Activated naive CD4-positive, alpha-beta T cell treated with anti-CD3 and anti-CD28 coated beads for 36 hours (primary cell): ENCODE measurements at regions not wholly inside any gene's neighbourhood (a gene's known extent, or its start where the extent isn't known, plus 50 kb on each side); places are given as distances from the start of the nearest gene placed in this dataset.
"Not testable (repeated sequence)": the region's sequence is repeated elsewhere in the genome, so short reads cannot be mapped to it uniquely, and the experiment has no call there.

ENCODE experiments used
- CTCF ChIA-PET: fragments of 350-600 bp; sonication (Branson Sonifier 250); formaldehyde crosslinking; loops from one replicate; lab custom pipeline; 2021; ENCODE audit warnings: antibody characterized with exemption; lab: Charles Lee
- DNase-seq: peaks from one replicate; pipeline ENCODE4 v3.0.0-alpha.2; 2020
- H3K27ac Mint-ChIP-seq: one replicate; pipeline ENCODE4 v1.8.0; 2021; ENCODE audit warnings: mild to moderate bottlenecking, mixed read lengths
- H3K27me3 Mint-ChIP-seq: one replicate; pipeline ENCODE4 v1.8.0; 2021; ENCODE audit warnings: low read depth, mixed read lengths
- H3K36me3 Mint-ChIP-seq: one replicate; pipeline ENCODE4 v1.8.0; 2021; ENCODE audit warnings: low read depth, mixed read lengths
- H3K4me1 Mint-ChIP-seq: one replicate; pipeline ENCODE4 v1.8.0; 2021; ENCODE audit warnings: low read depth, mixed read lengths
- H3K4me3 Mint-ChIP-seq: one replicate; pipeline ENCODE4 v1.8.0; 2021; ENCODE audit warnings: mild to moderate bottlenecking, moderate library complexity, mixed read lengths
- H3K9me3 Mint-ChIP-seq: one replicate; pipeline ENCODE4 v1.8.0; 2021; ENCODE audit warnings: mixed read lengths
- intact Hi-C: fragments of 100-400 bp; cut with micrococcal nuclease; formaldehyde crosslinking; loops from one replicate; pipeline ENCODE4 v1.15.1; 2023

- H3K4me3 Mint-ChIP-seq, H3K27me3 Mint-ChIP-seq, CTCF ChIA-PET, H3K4me1 Mint-ChIP-seq, H3K9me3 Mint-ChIP-seq, H3K36me3 Mint-ChIP-seq, DNase-seq, H3K27ac Mint-ChIP-seq, intact Hi-C loops: not testable (repeated sequence)
Observed at GRCh38 chr18:1097991-1098735, 193.5 kb downstream of the ADCYAP1 start.

- Mint-ChIP-seq H3K9me3 (peaks cover 6% of the 10 kb centered on the region), H3K36me3 (no peaks in the 10 kb centered on the region), H3K4me1 (no peaks in the 10 kb centered on the region), H3K27ac (no peak overlapping the region), H3K27me3 (no peaks in the 10 kb centered on the region), H3K4me3 (no peak overlapping the region)
- CTCF ChIA-PET = no interaction called here
- no peak for DNase-seq
- intact Hi-C loops = no loop called here
Observed at GRCh38 chr18:1102848-1103247, 198.2 kb downstream of the ADCYAP1 start.

GRCh38 chr18:1103537-1103936 is 198.9 kb downstream of the ADCYAP1 start:
- Mint-ChIP-seq H3K9me3 (peaks cover 6% of the 10 kb centered on the region), H3K4me3 (no peak overlapping the region), H3K27ac (no peak overlapping the region), H3K4me1 (no peaks in the 10 kb centered on the region), H3K36me3 (no peaks in the 10 kb centered on the region), H3K27me3 (no peaks in the 10 kb centered on the region)
- CTCF ChIA-PET = no interaction called here
- intact Hi-C loops = no loop called here
- DNase-seq = no peak

GRCh38 chr18:1104181-1104881 is 199.7 kb downstream of the ADCYAP1 start:
- peaks cover 6% of the 10 kb centered on the region for H3K9me3 Mint-ChIP-seq
- H3K27ac Mint-ChIP-seq = no peak overlapping the region
- no peaks in the 10 kb centered on the region for H3K4me1 Mint-ChIP-seq
- CTCF ChIA-PET = no interaction called here
- intact Hi-C loops = no loop called here
- H3K36me3 Mint-ChIP-seq = no peaks in the 10 kb centered on the region
- H3K4me3 Mint-ChIP-seq = no peak overlapping the region
- no peak for DNase-seq
- H3K27me3 Mint-ChIP-seq = no peaks in the 10 kb centered on the region

GRCh38 chr18:1124495-1124894 is 219.8 kb downstream of the ADCYAP1 start:
- H3K4me3 Mint-ChIP-seq = no peak overlapping the region
- H3K4me1 Mint-ChIP-seq = no peaks in the 10 kb centered on the region
- H3K27ac Mint-ChIP-seq = no peak overlapping the region
- H3K36me3 Mint-ChIP-seq = no peaks in the 10 kb centered on the region
- DNase-seq = no peak
- H3K9me3 Mint-ChIP-seq = no peaks in the 10 kb centered on the region
- CTCF ChIA-PET = no interaction called here
- intact Hi-C loops = no loop called here
- H3K27me3 Mint-ChIP-seq = no peaks in the 10 kb centered on the region

- H3K4me3 Mint-ChIP-seq = no peak overlapping the region
- no peaks in the 10 kb centered on the region for H3K9me3 Mint-ChIP-seq
- no peak overlapping the region for H3K27ac Mint-ChIP-seq
- DNase-seq = no peak
- H3K4me1 Mint-ChIP-seq = no peaks in the 10 kb centered on the region
- H3K27me3 Mint-ChIP-seq = no peaks in the 10 kb centered on the region
- intact Hi-C loops = no loop called here
- CTCF ChIA-PET = no interaction called here
- H3K36me3 Mint-ChIP-seq = no peaks in the 10 kb centered on the region
Observed at GRCh38 chr18:1133541-1133940, 228.9 kb downstream of the ADCYAP1 start.

- CTCF ChIA-PET = no interaction called here
- intact Hi-C loops = no loop called here
- no peaks in the 10 kb centered on the region for H3K27me3 Mint-ChIP-seq
Observed at GRCh38 chr18:1147730-1148129, 243.1 kb downstream of the ADCYAP1 start.

GRCh38 chr18:1149709-1150108 is 245.0 kb downstream of the ADCYAP1 start:
- intact Hi-C loops = no loop called here
- no peak overlapping the region for H3K27ac Mint-ChIP-seq
- CTCF ChIA-PET = no interaction called here
- DNase-seq = no peak
- no peaks in the 10 kb centered on the region for H3K36me3 Mint-ChIP-seq
- peaks cover 16% of the 10 kb centered on the region for H3K9me3 Mint-ChIP-seq
- H3K4me1 Mint-ChIP-seq = no peaks in the 10 kb centered on the region
- no peak overlapping the region for H3K4me3 Mint-ChIP-seq
- no peaks in the 10 kb centered on the region for H3K27me3 Mint-ChIP-seq

More at GRCh38 chr18:1147730-1148129, 243.1 kb downstream of the ADCYAP1 start:
- no peak overlapping the region for H3K27ac Mint-ChIP-seq
- DNase-seq = no peak
- H3K36me3 Mint-ChIP-seq = no peaks in the 10 kb centered on the region
- H3K4me3 Mint-ChIP-seq = no peak overlapping the region
- peaks cover 27% of the 10 kb centered on the region for H3K9me3 Mint-ChIP-seq
- no peaks in the 10 kb centered on the region for H3K4me1 Mint-ChIP-seq

- CTCF ChIA-PET = interaction anchor here (0.7 kb wide), 1 partner anchor 239 kb away, joined by 3 read pairs; no protein-coding TSS in a partner anchor
- no peaks in the 10 kb centered on the region for H3K27me3 Mint-ChIP-seq
- H3K4me1 Mint-ChIP-seq = no peaks in the 10 kb centered on the region
- no peak overlapping the region for H3K4me3 Mint-ChIP-seq
- intact Hi-C loops = no loop called here
- H3K9me3 Mint-ChIP-seq = peaks cover 13% of the 10 kb centered on the region
- no peak overlapping the region for H3K27ac Mint-ChIP-seq
- no peaks in the 10 kb centered on the region for H3K36me3 Mint-ChIP-seq
- no peak for DNase-seq
Observed at GRCh38 chr18:1150344-1150743, 245.7 kb downstream of the ADCYAP1 start.

GRCh38 chr18:1152958-1153357 is 248.3 kb downstream of the ADCYAP1 start:
- DNase-seq, intact Hi-C loops, H3K4me3 Mint-ChIP-seq, H3K27me3 Mint-ChIP-seq, H3K27ac Mint-ChIP-seq, CTCF ChIA-PET, H3K4me1 Mint-ChIP-seq, H3K36me3 Mint-ChIP-seq, H3K9me3 Mint-ChIP-seq: not testable (repeated sequence)

- H3K9me3 Mint-ChIP-seq = peaks cover 5% of the 10 kb centered on the region
- intact Hi-C loops = no loop called here
- no peak overlapping the region for H3K4me3 Mint-ChIP-seq
- H3K4me1 Mint-ChIP-seq = no peaks in the 10 kb centered on the region
- H3K27ac Mint-ChIP-seq = no peak overlapping the region
- CTCF ChIA-PET = no interaction called here
- no peaks in the 10 kb centered on the region for H3K36me3 Mint-ChIP-seq
- no peaks in the 10 kb centered on the region for H3K27me3 Mint-ChIP-seq
- DNase-seq = no peak
Observed at GRCh38 chr18:1173593-1173992, 268.9 kb downstream of the ADCYAP1 start.

- H3K27ac Mint-ChIP-seq = no peak overlapping the region
- no peak overlapping the region for H3K4me3 Mint-ChIP-seq
- CTCF ChIA-PET = interaction anchor here (0.7 kb wide), 1 partner anchor 1383 kb away, joined by 4 read pairs; no protein-coding TSS in a partner anchor
- no peaks in the 10 kb centered on the region for H3K27me3 Mint-ChIP-seq
- peaks cover 7% of the 10 kb centered on the region for H3K9me3 Mint-ChIP-seq
- H3K4me1 Mint-ChIP-seq = no peaks in the 10 kb centered on the region
- no peaks in the 10 kb centered on the region for H3K36me3 Mint-ChIP-seq
- no peak for DNase-seq
- intact Hi-C loops = no loop called here
Observed at GRCh38 chr18:1177232-1177631, 272.6 kb downstream of the ADCYAP1 start.

- Mint-ChIP-seq H3K4me3 (no peak overlapping the region), H3K9me3 (peaks cover 13% of the 10 kb centered on the region), H3K27me3 (no peaks in the 10 kb centered on the region), H3K36me3 (no peaks in the 10 kb centered on the region), H3K4me1 (no peaks in the 10 kb centered on the region), H3K27ac (no peak overlapping the region)
- intact Hi-C loops = no loop called here
- no peak for DNase-seq
- CTCF ChIA-PET = no interaction called here
Observed at GRCh38 chr18:1191341-1191740, 286.7 kb downstream of the ADCYAP1 start.
